Activated naive CD8-positive, alpha-beta T cell treated with anti-CD3 and anti-CD28 coated beads, Interleukin-2, amount 50 U/mL, for 16 hours (primary cell): ENCODE measurements at regions not wholly inside any gene's neighbourhood (a gene's known extent, or its start where the extent isn't known, plus 50 kb on each side); places are given as distances from the start of the nearest gene placed in this dataset.

Experiments used
- DNase-seq: peaks from one replicate; pipeline ENCODE4 v3.0.0-alpha.2; 2020; ENCODE audit warnings: low read depth, low spot score

DNA sequence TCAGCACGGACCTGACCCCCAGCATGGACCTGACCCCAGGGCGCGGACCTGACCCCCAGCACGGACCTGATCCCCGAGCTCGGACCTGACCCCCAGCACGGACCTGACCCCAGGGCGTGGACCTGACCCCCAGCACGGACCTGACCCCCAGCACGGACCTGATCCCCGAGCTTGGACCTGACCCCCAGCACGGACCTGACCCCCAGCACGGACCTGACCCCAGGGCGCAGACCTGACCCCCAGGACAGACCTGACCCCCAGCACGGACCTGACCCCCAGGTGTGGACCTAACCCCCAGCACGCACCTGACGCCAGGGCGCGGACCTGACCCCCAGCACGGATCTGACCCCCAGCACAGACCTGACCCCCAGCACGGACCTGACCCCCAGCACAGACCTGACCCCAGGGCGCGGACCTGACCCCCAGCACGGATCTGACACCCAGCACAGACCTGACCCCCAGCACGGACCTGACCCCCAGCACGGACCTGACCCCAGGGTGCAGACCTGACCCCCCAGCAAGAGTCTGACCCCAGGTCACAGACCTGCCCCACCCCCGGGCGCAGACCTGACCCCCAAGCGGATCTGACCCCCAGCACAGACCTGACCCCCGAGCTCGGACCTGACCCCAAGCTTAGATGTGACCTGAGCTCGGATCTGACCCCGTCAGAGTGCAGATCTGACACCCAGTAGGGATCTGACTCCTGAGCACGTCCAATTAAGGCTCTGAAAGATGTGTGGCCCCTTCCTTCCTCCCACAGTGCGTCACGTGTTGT is 98.7 kb downstream of the C16orf95 start:
- no peak for DNase-seq

DNA sequence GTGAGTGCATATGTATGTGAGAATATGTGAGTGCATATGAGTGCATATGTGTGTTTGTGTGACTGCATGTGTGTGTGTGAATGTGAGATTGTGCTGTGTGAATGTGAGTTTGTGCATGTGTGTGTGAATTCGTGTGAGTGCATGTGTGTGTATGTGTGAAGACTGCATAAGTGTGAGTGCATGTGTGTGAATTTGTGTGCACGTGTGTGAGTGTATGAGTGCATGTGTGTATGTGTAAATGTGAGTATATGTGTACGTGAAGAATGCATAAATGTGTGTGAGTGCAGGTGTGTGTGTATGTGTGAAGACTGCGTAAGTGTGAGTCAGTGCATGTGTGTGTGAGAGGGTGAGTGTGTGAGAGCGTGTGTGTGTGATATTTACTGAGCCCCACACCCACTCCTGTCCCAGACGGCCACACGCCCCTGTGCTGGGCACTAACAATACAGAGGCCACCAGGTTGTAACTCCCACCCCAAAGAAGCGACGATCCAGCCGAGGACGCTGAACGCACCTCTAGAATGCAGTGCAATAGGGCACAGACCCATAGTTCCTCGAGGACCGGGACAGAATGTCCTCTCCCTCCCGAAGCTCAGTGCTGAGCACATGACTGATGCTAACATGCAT is 97.8 kb downstream of the C16orf95 start:
- DNase-seq: no peak

DNA sequence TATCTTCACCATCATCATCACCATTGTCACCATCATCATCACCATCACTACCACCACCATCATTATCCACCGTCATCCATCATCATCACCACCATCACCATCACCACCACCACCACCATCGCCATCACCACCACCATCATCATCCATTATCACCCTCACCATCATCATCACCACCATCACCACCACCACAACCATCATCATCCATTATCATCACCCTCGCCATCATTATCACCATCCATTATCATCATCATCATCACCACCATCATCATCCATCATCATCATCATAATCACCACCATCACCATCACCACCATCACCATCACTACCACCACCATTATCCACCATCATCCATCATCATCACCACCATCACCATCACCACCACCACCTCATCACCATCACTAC is 95.6 kb downstream of the C16orf95 start:
- DNase-seq: no peak

DNA sequence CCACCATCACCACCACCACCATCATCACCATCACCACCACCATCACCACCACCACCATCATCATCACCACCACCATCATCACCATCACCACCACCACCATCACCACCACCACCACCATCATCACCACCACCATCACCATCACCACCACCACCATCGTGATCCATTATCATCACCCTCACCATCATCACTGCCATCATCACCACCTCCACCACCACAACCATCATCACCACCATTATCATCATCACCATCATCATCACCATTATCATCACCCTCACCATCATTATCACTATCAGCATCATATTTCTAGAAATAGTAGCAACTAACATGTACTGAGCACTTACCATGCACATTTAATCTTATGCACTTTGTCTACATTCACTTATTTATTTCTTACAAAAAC is 94.9 kb downstream of the C16orf95 start:
- no peak for DNase-seq

DNA sequence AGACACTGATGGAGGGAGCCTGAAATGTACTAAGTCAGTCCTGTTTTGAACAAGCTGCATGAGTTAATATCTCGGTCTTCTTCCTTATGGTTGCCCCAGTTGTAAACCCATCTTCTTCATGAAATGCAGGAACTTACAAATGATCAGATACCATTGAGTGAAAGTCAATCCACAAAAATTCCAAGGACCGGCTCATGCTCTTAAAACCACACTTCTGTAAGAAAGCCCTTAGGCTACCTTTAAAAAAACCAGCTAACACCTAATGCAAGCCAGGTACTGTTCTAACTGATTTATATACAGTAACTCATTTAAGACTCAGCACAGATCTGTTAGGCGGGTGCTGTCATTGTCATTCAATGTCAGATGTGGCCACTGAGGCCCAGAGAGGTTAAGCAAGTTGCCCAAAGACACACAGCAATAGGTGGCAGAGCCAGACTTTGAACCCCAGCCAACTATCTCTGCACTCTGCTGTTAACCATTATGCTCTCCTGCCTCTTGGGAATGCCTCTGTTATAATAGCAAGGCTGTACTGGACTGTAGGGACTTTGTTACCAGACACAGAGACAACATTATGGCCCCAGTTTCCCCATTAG is 93.4 kb downstream of the C16orf95 start:
- DNase-seq: no peak

DNA sequence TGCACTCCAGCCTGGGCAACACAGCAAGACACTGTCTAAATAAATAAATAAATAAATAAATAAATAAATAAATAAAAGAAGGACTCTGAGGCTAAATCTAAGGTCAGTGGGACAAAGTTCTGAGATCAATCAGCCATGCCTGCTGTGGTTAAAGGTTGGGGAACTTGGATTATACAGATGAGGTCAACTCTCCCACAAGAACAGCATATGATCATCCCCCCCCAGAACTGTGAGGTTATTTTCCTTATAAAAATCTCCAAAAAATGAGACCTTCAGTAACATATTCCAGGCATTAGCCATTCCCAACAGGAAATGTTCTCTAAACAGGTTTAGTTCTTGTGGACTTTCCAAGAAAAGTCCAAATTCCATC is 90.3 kb downstream of the C16orf95 start:
- DNase-seq: no peak

DNA sequence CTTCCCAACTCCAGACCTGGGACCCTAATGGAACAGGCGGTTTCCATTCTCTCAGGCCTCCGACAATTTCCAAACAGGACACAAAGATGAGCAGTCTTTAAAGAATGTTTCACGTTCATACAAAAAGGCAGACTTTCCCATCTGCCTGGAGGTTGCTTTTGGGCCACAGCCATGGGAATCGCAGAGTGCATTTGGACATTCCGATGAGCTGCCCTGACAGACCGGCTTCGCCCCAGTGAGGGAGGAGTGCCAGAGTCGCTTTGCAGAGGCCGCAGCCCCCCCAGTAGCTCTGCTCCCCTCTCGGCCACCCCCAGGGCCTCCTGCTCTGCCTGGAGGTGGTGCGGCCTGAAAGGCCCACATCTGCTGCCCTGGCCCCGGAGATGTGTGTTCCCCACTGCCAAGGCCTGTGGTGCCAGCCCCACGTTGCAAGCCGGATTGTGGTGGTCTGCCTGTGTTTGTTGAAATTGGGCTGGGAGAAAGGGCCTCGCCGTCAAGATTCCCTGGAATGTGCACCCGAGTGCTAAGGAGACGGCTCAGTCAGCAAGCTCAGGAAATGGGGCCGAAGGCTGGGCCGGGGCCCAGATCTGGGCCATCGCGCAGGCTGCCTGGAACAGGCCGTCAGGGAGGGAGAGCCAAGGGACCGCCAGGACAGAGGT is 89.8 kb downstream of the C16orf95 start:
- no peak for DNase-seq

DNA sequence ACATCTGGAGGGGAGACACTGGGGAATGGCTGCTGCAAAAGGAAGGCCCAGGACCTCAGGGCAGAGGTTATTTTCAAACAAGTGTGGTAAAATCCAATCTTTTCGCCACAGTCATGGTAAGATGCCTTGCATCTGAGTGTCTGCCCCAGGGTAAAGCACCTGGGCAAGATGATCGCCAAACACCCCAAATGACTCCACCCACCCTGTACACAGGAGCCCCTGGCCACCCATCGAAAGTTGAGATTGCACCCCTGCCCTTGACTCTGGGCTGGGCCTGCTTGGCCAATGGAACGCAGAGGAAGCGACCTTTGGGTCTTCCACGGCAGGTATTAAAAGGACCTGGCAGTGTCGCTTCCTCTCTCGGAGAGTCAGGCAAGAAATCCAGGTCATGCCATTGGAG is 88.8 kb downstream of the C16orf95 start:
- DNase-seq: no peak

DNA sequence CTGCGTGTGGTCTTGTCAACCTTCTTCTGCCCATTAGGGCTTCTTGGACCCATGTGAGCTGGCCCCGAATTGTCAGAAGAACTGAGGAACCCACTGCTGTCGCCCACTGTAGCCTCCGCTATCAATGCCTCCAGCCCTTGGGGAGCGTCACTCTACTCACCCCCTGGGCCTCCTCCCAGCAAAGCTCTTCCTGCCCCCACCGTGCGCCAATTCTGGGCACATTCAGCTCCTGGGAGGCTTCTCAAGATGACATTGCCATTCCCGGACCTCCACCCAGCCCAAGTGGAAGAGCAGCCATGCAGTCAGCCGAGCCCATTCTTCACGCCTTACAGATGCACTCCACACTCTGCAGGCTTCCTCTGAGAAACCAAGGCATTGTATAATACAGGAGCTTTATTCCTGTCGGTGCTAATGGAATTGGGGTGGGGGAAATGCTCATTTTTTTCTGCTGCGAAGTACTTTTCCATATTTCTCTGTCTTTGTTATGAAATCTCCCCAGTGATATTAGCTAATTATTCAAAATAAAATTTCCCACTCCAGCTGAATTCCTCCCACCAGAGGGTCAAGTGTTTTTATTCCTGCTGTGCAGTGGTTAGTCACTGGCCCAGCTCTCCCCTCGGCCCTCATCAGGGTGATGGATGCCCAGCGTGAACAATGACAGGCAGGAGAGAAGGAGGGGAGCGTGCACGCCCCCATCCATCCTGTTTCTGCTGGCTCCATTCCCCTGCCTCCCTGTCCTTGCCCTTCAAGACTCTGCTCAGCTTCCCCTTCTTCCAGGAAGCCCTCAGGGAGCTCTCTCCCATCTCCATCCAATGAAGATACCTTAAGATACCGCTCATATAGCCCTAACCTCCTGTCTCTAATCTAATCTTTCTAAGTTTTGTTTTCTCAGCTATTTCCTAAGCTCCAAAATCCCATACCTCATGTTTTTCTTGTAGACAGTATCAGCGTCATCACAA is 87.7 kb downstream of the C16orf95 start:
- no peak for DNase-seq

DNA sequence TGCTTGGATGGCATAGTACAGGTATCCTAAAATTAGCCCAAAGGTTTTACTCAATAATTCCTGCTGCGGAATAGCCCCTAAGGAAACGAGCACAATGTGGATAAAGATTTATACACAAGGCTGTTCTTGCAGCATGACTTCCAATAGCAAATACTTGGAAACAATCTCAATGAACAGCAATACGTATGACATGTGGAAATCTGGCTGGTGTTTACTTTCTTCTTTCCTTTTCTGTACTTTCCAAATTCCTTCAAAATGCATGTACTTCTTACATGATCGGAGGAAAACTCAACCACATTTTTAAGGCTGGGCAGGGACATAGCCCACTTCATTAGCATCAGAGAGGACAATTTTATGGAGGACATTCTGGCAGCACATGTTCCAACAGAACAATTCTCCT is 86.6 kb downstream of the C16orf95 start:
- no peak for DNase-seq

DNA sequence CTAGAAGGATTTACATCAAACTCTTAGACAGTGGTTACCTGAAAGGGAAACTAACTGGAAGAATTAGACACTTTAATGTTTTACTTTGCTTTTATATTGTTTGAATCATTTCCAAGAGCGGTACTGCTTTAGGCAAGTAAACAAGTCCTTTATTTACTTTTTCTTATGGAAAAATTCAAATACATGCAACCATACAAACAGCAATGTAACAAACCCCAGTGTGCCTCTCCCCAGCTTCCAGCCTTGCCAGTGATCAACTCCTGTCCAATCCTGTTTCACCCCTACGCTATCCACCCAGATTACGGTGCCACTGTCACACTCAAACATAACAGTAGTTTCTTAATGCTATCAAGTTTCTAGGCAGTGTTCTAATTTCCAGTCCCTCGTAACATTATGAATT is 85.9 kb downstream of the C16orf95 start:
- DNase-seq: no peak

DNA sequence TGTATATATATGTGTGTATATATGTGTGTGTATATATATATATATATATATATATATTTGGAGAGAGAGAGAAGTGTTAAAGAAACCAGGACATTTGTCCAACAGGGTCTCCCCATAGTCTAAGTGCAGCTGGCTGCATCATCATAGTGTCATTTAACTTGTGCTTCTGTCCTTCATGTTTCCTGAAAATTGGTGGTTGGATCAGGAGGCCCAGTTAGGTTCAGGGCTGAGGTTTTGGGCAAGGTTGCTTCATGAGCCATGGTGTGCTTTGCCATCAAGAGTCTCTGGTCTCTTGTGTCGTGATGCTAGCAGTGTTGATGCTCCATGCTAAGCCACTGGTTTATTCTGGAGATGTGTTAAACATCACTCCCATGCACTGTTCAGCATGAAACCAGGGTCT is 85.3 kb downstream of the C16orf95 start:
- DNase-seq: no peak

DNA sequence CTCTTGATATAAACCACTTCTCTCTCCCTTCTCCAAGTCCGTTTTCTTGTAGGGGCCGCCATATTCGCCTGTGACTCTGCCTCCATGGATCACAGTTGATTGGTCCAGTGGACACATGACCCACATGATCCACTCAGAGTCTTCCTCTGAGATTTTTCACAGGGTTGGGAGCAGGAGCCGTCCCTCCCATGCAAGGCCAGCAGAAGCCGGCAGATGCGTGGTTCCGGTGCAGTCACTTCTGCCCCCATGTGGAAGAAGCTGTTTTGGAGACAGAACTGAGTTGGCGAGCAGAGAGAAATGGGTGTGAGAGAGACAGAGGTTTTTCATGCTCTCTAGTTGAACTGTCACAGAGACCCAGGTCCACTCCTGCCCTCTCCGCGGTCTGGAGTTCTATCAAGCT is 83.3 kb downstream of the C16orf95 start:
- DNase-seq: no peak

DNA sequence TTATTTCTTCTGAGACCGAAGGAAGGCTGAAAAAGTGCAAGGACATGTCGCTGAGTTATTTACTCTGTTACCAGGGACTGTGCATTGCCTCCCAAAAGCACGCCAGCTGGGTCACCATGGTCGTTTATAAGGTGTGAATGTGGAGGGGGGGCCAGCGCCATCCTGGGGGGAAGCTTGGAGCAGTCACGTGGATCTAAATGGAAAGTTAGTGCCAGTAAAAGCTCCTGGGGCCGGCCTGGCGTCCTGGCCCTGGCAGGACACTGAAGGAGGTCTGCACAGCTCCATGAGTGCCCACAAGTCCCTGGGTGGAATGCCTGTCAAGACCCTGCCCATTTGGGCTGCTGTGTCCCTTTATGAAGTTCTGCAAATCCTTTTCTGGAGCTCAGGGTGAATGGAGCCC is 82.6 kb downstream of the C16orf95 start:
- no peak for DNase-seq

DNA sequence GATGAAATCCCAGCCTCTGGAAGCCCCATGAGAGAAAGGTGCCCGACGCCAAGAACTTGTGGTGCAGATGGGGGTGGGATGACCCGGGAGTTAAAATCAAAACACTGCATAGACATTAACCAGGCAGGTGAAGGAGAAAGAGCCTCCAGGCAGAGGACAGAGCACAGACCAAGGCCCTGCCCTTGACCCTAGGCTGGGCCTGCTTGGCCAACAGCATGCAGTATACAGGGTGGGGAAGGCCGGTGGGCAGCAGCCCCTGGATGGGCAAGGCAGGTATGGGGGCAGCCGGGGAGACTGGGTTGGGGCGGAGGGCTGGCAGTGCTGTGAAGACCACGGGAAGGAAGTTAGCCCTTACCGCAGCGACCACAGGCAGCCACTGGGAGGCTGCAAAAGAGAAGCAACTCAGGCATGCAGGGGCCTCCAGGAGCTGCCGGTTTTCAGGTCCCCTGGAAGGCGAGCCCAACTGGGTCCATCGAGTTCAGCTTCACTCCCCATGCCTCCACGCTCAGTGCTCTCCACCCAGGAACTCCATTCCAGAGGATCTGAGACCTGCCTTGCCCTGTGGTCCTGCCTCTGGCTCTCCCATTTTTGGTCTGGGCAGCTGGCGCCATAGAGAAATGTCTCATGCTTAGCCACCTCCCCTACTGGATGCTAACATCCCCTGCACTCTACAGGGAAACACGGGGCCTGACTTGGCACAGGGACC is 81.2 kb downstream of the C16orf95 start:
- no peak for DNase-seq

DNA sequence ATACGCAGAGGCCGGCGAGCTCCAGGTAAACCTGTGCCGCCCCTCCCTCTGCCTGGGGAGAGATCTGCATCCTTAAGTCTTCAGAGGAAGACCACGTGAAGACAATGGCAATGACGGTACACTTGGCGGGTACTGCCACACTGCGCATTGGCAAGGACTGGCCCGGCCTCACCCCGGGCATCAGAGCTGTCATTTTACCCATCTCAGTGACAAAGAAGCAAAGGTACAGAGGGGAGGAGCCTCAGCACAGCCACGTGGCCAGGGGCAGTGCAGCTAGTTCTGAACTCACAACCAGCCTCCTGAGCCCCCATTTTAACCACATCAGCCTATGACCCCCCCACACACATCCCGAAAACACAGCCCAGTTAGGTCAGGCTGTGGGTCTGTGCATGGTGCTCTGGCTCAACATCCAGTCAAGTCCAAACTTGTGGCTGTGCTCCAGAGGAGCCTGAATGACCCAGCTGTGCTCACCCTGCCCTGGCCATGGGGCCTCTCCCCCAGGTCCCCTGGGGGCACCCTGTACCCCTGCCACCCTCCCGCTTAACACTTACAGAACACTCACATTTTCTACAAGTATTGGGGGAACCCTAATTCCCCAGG is 80.6 kb downstream of the C16orf95 start:
- no peak for DNase-seq

DNA sequence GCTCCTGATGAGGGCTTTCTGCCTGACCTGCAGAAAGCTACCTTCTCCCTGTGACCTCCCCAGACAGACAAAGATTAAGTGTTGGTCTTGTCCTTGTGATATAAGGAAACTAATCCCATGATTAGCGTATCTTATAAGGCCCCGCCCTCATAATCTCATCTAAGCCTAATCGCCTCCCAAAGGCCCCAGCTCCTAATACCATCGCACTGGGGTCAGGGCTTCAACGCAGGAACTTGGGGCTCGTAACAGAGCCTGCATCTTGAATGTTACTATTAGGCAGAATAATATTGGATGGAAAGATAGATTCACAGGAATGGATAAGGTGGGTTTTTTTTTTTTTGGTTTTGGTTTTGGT is 78.9 kb downstream of the C16orf95 start:
- no peak for DNase-seq

DNA sequence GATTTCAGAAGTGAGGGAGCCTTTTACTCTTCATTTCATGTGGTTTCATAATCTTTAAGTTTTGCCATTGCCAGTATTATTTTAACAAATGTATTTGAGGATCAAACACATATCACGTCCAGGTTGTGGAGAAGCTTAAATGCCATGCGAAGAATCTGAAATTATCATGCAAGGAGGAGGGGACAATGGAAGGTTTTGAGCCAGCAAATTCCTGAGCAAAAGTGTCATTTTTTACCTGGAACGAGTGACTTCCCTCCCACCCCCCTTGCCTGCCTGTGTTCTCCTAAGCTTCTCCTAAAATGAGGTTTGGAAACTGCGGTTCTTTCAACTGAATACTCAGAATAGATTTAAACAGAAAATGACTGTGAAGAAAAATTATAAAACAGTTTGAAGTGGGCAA is 77.6 kb downstream of the C16orf95 start:
- DNase-seq: no peak

DNA sequence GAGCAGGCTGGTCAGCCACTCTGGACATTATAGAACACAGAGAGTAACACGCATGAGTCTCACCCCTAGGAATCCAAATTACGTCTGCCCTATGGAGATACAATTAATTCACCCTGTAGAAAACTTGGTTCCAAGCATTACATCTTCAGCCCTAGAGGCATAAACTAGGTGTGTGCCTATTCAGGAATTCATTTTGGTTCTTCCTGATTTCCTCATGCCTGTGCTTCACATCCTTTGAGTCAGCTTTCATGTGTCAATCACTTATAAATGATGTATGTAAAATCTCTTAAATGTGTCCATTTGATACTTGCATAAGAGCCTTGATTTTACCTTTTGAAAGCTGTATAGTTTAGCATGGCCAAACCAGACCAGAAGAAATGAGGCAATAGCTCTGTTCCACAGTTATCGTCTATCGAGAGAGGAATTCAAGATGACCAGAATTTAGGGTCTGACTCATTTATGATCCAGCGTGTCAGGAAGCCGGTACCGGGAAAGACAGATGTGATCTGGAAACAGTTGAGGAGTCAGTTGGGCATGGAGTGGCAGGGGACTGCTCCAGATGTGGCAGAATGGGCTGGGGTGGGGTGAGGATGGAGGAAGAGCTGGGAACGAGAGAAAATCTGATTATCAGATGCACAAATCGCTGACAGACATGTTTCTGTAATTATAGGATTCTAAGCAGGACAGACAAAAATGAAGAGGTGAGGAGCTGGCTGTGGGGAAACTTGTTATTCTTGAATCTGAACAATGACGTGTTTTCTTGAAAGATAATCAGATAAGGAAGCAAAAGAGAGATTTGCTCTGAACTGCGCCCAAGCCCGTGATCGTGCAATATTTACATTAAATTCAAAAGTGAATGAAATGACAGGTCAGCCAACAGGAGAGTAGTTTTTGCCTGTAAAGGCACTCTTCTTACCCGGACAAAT is 76.7 kb downstream of the C16orf95 start:
- no peak for DNase-seq
